SK-N-DZ (cell line): ENCODE measurements at regions not wholly inside any gene's neighbourhood (a gene's known extent, or its start where the extent isn't known, plus 50 kb on each side); places are given as distances from the start of the nearest gene placed in this dataset.
A peak's percentile ranks its signal among the peaks of the same experiment; 100 is the strongest.

ENCODE experiments used
- DNase-seq: peaks from one replicate; pipeline ENCODE4 v3.0.0-alpha.2; 2015; ENCODE audit warnings: low spot score

GRCh38 chr10:78764846-78765430, 303.8 kb upstream of the ZMIZ1 start:
- no peak for DNase-seq

DNA sequence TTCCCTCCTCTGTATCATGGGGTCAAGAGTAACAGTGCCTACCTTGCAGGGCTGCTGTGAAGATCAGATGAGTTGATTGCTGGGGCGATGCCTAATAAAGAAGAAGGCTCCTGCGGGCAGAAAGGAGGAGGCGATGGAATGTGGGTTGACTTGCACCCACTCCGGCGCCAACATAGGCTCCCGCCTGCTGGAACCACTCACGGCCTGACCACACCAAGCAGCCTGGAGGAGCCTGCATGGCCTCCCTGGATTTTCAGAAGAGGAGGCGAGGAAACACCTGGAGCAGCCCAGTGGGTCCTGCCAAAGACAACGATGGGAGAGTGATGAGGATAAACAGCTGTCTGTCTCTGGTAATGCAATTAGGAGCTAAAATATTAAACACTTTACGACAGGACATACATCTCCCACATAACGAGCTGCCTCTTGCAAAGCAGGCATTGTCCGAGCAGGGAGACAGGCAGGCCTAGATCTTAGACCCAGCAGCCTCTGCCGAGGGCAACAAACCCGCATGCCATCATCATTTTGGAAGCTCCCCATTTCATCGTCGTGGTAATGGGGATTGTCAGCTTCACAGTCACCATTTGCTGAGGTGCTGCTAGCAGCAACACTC, 302.9 kb upstream of the ZMIZ1 start:
- peak; percentile 81 for DNase-seq

- no peak for DNase-seq
Observed at GRCh38 chr10:78766603-78767002, 302.2 kb upstream of the ZMIZ1 start.

GRCh38 chr10:78768041-78768835, 300.5 kb upstream of the ZMIZ1 start:
- DNase-seq: no peak

DNA sequence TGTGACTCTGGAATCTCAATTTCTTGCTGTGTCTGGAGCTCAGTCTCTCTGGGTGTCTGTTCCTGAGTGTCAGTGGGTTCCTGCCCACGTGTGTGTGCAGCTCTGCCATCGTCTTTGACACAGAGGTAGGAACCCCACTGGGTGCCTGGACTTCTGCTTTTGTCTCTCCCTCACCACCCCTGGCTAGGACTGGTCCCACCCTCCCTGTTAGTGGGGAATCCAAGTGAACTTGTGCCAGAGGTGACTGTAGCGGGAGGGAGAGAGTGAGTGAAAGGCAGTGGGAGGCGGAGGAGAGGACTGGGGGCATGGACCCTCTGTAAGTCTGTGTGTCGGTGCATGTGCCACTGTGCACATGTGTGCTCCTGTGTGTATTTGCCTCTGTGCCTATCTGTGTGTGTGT, 299.9 kb upstream of the ZMIZ1 start:
- DNase-seq: no peak

- no peak for DNase-seq
Observed at GRCh38 chr10:78769526-78769925, 299.2 kb upstream of the ZMIZ1 start.

DNA sequence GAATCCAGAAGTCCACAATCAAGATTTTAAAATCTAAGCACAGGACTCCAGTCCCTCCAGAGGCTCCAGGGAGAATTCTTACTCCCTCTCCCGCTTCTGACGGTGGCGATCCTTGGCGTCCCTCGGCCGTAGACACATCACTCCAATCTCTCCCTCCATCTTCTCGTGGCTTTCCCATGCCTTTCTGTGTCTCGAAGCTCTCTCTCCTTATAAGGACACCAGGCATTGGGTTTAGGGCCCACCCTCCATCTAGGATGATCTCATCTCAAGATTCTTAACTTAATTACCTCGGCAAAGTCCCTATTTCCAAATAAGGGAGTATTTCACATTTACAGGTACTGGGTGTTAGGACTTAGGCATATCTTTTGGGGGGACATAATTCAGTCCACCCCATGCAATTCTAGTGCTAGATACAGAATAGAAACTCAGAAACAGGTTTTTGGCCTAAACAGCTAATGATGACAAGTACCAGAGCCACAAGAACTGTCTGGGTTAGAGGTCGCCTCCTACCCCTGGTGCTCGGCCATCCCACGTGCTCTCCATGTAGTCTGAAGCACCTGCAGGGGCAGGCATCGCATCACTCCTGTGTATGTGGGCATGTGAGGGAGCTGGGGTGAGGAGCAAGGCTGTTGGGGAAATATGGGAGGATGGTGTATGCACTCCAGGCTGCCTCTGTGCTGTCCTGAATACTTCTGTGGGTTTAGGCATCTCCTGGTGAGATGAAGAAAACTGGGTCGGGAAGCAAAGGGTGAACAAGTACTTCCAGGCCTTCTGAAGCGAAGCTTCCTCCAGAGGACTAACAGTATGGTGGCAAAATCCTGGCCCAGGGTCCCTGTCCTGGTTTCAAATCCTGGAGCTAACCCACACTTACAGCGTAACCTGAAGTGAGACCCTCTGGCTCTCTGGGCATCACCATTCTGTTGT, 298.3 kb upstream of the ZMIZ1 start:
- peak; percentile 91 for DNase-seq

GRCh38 chr10:78771260-78771659, 297.5 kb upstream of the ZMIZ1 start:
- DNase-seq: no peak

DNA sequence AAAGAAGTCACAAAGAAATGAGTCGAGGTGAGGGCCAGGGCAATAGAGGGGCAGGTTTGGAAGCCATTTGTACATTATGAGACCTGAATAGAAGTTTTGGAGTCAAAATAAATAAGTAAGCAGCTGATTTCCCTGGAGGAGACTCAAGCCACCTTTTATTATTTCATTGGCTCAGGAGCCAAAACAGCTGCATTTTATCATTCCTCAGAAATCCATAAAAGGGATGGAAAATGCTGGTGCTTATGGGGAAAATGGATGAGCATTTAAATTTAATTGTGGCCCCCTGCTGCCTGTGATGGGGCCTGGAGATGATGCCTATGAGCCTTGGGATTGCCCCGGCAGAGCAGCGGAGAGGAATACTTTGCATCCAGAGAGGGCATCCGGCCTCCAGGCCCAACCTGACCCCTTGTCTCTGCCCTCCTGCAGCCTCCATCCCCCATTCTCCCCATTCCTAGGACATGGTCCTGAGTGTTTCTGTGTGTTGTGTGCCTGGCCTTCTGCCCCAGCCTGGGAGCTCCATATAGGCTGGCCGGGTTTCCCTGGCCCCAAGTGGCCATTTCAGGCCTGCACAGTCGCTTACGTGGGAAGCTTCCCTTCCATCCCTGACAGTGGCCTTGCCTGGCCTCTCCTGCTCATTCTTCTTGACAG, 296.8 kb upstream of the ZMIZ1 start:
- DNase-seq: peak; percentile 53

DNA sequence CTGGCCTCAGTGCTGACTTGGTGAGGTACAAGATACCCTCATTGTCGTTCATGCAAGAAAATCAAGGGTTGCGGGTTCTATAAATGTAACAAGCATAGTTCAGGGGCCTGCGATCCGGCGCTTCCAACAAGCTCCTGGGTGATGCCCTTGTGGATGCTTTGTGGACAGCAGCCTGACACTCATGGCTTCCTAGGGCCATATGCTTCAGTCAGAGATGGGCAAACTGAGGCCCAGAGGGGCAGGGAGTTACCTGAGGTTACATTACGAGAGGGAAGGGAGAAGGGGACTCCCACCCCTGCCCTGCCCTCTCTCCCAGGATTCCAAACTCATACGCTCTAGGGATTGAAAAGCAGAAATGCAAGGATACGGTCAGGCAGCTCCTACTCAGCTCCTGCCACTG, 296.3 kb upstream of the ZMIZ1 start:
- no peak for DNase-seq

DNA sequence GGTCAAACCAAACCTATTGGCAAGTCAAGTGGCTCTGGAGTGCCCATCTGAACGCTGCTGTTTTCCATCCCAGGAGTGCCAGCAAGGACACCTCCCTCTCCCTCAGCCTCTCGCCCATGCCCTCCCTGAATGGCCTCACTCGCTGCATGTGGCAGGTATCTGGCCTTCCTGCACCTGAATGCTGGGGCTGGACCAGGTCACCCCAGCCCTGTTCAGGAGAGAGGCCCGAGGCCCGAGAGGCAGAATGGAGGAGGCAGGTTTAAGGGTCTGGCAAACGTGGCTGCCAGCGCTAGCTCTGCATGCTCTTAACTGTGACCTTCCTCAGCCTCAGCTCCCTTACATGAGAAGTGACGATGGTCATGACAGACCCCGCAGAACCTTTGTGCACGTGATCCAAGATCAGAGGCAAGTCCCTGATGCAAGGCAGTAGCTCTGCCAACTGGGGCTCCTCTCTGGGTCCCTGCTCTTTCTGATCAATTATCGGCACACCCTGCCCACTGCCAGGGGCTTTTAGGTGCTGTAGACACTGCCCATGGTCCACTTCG, 295.7 kb upstream of the ZMIZ1 start:
- DNase-seq: no peak

DNA sequence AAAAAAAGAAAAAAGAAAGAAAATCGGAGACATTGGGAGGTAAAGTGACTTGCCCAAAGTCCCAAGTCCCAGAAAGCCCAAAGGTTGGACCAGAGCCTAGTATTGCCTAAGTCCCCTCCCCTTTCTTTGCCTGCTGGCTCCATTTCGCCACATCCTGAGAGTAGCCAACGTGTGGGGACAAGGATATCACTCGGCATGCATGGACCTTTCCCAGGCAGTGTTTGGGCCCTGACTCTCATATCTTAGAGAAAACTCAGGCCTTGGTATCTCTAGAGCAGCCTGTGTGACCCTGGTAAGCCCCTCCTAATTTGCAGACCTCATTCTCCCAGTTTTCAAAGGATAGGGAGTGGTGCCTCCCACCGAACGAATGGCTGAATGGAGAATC, 294.2 kb upstream of the ZMIZ1 start:
- no peak for DNase-seq

DNA sequence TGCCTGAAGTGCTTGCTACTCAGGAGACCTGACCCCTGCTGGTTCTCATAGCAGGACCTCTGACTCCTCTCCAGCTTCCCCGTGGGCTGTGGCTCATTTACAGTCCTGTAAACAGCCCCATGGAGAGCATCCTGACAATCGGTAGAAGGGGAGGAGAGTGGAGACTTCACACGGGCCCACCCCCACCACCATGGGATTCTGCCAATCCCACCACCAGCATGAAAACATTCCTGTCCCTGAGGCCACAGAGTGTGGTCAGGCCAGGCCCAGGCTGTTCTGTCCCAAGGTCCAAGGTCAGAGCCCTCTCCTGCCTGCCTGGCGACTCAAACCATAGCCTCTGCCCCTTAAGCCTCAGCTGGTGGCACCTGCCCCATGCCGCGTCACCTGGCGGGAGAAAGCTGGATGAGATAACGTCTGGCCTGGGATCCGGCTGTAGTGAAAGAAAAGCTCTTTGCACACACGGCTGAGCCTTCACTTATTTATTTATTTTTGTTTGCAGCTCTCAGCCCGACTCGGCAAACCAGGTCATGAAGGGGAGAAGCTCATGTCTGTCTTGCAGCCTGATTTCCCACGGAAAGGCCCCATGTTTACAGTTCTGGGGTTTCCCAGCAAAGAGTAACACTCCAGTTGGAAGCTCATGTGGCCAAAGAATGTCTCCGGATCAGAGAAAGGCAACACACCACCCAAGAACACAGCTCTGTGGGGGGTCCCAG, 293.6 kb upstream of the ZMIZ1 start:
- DNase-seq: peak; percentile 56

- DNase-seq: no peak
Observed at GRCh38 chr10:78775891-78776290, 292.9 kb upstream of the ZMIZ1 start.

- DNase-seq: no peak
Observed at GRCh38 chr10:78776756-78777155, 292.0 kb upstream of the ZMIZ1 start.

- DNase-seq: peak; percentile 68
Observed at GRCh38 chr10:78777466-78777865, 291.3 kb upstream of the ZMIZ1 start.

DNA sequence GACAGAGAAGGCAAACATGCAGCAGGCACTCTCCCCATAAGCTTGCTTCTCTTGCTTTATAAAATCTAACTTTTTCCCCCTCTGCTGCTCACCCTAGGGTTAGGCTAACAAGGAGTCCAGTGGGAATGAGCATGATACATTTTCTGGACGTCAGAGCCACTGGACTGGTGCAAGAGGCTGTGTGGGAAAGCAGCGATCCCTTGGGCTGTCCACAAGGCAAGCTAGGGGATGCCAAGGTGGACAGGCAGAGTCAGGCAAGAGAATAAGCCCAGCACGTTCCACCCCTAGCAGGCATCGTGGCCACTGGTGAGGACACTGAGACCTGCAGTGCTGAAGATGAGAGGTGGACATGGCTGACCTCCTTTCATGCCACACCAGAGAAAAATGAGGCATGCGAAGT, 290.9 kb upstream of the ZMIZ1 start:
- DNase-seq: no peak

GRCh38 chr10:78778444-78779338, 290.1 kb upstream of the ZMIZ1 start:
- no peak for DNase-seq

DNA sequence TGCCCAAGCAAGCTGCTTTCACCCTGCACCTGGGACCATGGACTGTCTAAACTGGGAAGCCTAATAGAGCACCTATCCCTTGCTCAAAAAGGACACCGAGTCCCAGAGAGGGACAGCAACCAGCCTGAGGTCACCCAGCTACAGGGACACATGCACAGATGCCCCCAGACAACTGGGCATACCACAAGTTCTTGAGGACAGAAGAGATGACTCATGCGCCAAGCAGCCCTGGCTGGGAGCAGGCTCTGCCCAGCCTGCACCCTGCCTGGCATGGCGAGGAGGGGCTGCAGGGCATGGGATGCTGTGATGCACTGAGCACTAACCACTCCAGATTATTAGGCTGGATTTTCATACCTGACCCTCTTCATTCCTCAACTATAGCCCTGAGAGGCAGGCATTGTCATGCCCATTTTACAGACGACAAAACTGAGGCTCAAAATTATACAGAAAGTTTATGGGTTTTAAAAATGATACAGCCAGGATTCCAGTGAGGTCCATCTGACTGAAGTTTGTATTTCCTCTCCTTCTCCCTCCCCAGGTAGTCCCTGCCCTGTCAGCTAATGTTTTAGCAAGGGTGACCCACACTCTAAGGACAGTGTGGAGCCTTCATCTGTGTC, 289.3 kb upstream of the ZMIZ1 start:
- DNase-seq: no peak
